ENCODE measurements at regions not wholly inside any gene's neighbourhood (a gene's known extent, or its start where the extent isn't known, plus 50 kb on each side); places are given as distances from the start of the nearest gene placed in this dataset.

- Histone ChIP-seq H3K4ac (replicated peaks; ENCODE audit: insufficient read length, low read depth, low read length) (no peak overlapping the region), H2AFZ (ENCODE audit: low read length) (no peak overlapping the region), H2BK120ac (replicated peaks; ENCODE audit: low read depth, low read length) (no peak overlapping the region), H2BK15ac (ENCODE audit: low read length) (no peak overlapping the region), H2BK5ac (ENCODE audit: low read depth, low read length) (no peak overlapping the region), H4K20me1 (replicated peaks in 1 of 2; ENCODE audit: control insufficient read depth in 1 of 2, insufficient read depth in 2 of 2, low read length in 2 of 2) (no peaks in the 10 kb centered on the region), H3K27ac (ENCODE audit: low read depth, low read length) (no peak overlapping the region), H3K79me1 (ENCODE audit: low read depth, low read length) (no peaks in the 10 kb centered on the region), H2BK20ac (ENCODE audit: low read length) (no peak overlapping the region), H4K91ac (replicated peaks; ENCODE audit: insufficient read length, low read length) (no peak overlapping the region), H2BK12ac (ENCODE audit: low read depth, low read length) (no peak overlapping the region), H3K56ac (replicated peaks; ENCODE audit: insufficient read length, low read depth, low read length) (no peak overlapping the region), H4K5ac (ENCODE audit: insufficient read length, low read depth, low read length) (no peak overlapping the region), H3K4me1 (replicated peaks in 1 of 4; ENCODE audit: control insufficient read depth in 3 of 4, insufficient read depth in 4 of 4, low read length in 3 of 4) (no peaks in the 10 kb centered on the region), H3K79me2 (ENCODE audit: control insufficient read depth in 1 of 2, insufficient read depth in 2 of 2, low read length in 2 of 2) (no peaks in the 10 kb centered on the region), H3K4me2 (ENCODE audit: insufficient read depth in 1 of 2, low read depth in 2 of 2, low read length in 2 of 2) (no peak overlapping the region), H3K23ac (ENCODE audit: insufficient read length) (no peak overlapping the region), H3K27me3 (replicated peaks in 1 of 4; ENCODE audit: control insufficient read depth in 3 of 4, extremely low read depth in 1 of 4, insufficient read depth in 3 of 4, low read length in 3 of 4) (no peaks in the 10 kb centered on the region), H3K9ac (replicated peaks in 1 of 4; ENCODE audit: extremely low read depth in 1 of 4, low read depth in 3 of 4, low read length in 3 of 4) (no peak overlapping the region), H3K18ac (ENCODE audit: extremely low read depth, low read length) (no peak overlapping the region), H3K4me3 (ENCODE audit: extremely low read depth in 1 of 4, insufficient read depth in 2 of 4, low read depth in 3 of 4, low read length in 4 of 4) (no peak overlapping the region), H3K14ac (ENCODE audit: insufficient read length) (no peak overlapping the region), H3K23me2 (ENCODE audit: low read depth, low read length) (no peaks in the 10 kb centered on the region), H2AK5ac (ENCODE audit: low read depth, low read length) (no peak overlapping the region), H3K36me3 (ENCODE audit: control insufficient read depth in 2 of 4, insufficient read depth in 4 of 4, low read length in 3 of 4) (no peaks in the 10 kb centered on the region), H4K8ac (ENCODE audit: extremely low read depth, insufficient read depth, low read length) (no peak overlapping the region), H3K9me3 (ENCODE audit: insufficient read depth in 2 of 2, low read depth in 1 of 2, low read length in 1 of 2) (0 out of 4 replicates have a peak, but pooled peaks cover 0 to 3% of the 10 kb centered on the region in 2 experiments)
- WGBS, 2 experiments (ENCODE audit: extremely low coverage in 1 of 2, insufficient coverage in 1 of 2, insufficient read length in 1 of 2, insufficient replicate concordance in 2 of 2, low coverage in 1 of 2, low lambda C conversion rate in 2 of 2, missing lambda C conversion rate in 1 of 2): 71% methylated on average over 2 of the region's 2 CpGs; no CpG with 5 or more reads in 1 of the 2 experiments
- POLR2A ChIA-PET (ENCODE audit: partially characterized antibody): no interaction called here
- CTCF ChIA-PET (ENCODE audit: partially characterized antibody): no interaction called here
- no peak for FAIRE-seq
- no peak for DNase-seq (ENCODE audit: low read depth in 1 of 2, low spot score in 2 of 2)
- TF ChIP-seq TAF1 (IDR thresholded peaks at IDR 0.05; ENCODE audit: low read depth, low read length) (no peak), CBX5 (IDR thresholded peaks at IDR 0.05; ENCODE audit: low read depth, low read length) (no peak), CREB1 (IDR thresholded peaks at IDR 0.05) (no peak), SP2 (IDR thresholded peaks at IDR 0.05; ENCODE audit: low read length) (no peak), GABPA (IDR thresholded peaks at IDR 0.05; ENCODE audit: borderline replicate concordance, insufficient read depth, low read length) (no peak), BCL11A (IDR thresholded peaks at IDR 0.05; ENCODE audit: low read depth in 2 of 2, low read length in 2 of 2) (no peak), CHD1 (IDR thresholded peaks at IDR 0.05; ENCODE audit: low read depth, low read length) (no peak), CTBP2 (IDR thresholded peaks at IDR 0.05; ENCODE audit: borderline replicate concordance, insufficient read depth, insufficient read length, low read length) (no peak), ATF2 (IDR thresholded peaks at IDR 0.05; ENCODE audit: low read length) (no peak)
- TF ChIP-seq, protein P1, sequence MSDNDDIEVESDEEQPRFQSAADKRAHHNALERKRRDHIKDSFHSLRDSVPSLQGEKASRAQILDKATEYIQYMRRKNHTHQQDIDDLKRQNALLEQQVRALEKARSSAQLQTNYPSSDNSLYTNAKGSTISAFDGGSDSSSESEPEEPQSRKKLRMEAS (IDR thresholded peaks at IDR 0.05): no peak
Measured at GRCh38 chr6:135605278-135605790, 107.8 kb upstream of the AHI1 start.
